Activated T-cell treated with anti-CD3 and anti-CD28 coated beads, Interleukin-2, amount 50 U/mL, for 1 hour (primary cell): ENCODE measurements at regions not wholly inside any gene's neighbourhood (a gene's known extent, or its start where the extent isn't known, plus 50 kb on each side); places are given as distances from the start of the nearest gene placed in this dataset.

Experiments used
- DNase-seq: peaks from one replicate; pipeline ENCODE4 v3.0.0-alpha.2; 2020

DNA sequence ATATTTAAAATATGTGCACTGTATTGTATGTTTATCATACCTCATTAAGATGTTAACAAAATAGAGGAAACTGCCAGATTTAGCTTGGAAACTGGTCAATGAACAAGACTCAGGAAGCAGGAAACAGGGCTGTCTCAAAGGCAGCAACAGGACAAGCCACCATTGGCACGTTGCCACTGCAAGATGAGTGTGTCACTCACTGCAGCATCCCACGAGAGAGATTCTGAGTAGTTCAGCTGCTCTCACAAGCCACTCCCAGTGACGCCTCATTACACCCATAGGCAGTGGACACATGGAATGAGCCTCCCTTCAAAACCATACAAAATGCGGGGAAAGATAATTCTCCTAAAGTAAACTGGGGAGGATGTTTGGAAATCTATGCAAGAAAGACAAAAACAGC, 181.9 kb upstream of the DLGAP1 start:
- DNase-seq, result no peak

- no peak for DNase-seq
Observed at GRCh38 chr18:4631239-4631638, 176.1 kb upstream of the DLGAP1 start.

- no peak for DNase-seq
Observed at GRCh38 chr18:4605212-4605611, 150.1 kb upstream of the DLGAP1 start.

GRCh38 chr18:4603955-4604354, 148.8 kb upstream of the DLGAP1 start:
- no peak for DNase-seq

DNA sequence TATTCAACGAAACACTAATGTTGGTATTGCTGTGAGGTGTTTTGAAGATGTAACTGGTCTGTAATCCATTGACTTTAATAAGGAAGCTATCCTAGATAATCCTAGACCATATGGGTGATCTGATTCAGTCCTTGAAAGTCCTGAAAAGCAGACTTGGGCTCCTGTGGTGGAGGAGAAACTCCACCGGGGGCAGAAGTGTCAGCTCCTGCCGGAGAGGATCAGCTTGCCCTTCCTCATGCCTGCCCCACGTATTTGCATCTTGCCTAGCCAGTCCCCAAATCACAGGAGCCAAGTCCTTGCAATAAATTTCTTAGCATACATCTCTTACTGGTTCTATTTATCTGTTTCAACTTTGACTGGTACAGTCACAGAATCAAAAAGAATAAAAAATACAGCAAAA, 144.2 kb upstream of the DLGAP1 start:
- no peak for DNase-seq

- DNase-seq, result no peak
Observed at GRCh38 chr18:4597301-4597700, 142.2 kb upstream of the DLGAP1 start.

DNA sequence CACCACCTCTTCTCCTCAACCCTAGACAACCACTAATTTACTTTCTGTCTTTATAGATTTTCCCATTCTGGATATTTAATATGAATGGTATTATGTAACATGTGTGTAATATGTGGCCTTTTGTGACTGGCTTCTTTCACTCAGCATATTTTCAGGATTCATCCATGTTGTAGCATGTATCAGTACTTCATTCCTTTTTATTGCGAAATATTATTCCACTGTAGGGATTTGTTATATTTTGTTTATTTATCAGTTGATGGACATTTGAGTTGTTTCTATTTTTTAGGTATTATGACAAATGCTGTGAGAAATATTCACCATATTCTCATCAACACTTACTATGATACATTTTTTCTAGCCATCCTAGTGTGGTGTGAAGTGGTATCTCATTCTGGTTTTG, 138.8 kb upstream of the DLGAP1 start:
- DNase-seq, result no peak

- DNase-seq, result no peak
Observed at GRCh38 chr18:4593459-4593858, 138.4 kb upstream of the DLGAP1 start.

DNA sequence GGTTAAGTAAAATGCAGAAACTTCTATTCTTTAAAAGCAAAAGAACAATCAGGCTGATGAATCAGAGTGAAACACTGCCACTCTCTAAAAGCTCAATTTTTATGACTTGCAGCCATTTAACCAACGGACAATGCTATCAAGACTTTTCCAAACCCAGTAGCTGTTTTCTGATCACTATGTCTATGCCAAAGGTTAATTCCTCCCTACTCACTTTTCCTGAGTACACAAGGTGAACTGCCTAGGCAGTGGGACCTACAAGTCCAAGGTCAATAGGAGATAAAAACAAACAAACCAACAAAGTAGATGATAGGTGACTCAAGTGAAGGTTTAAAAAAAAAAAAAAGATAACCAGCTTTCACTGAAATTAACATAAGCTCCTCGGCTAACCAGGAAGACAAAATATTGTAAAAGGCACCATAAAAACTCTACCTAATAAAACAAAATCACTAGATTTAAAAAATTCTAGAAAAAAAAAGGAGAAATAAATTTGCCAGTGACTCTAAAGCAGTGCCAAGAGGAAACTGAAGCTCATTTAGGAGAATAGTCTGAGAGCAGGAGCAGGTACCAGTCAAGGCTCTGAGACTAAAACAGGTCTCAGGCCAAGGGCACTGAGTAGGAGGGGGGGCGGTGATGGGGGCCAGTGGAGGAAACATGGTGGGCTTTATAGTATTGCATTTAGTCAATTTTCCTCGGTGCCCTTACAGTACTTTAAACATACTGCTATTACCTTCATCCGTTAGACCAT, 134.1 kb upstream of the DLGAP1 start:
- DNase-seq, result no peak

DNA sequence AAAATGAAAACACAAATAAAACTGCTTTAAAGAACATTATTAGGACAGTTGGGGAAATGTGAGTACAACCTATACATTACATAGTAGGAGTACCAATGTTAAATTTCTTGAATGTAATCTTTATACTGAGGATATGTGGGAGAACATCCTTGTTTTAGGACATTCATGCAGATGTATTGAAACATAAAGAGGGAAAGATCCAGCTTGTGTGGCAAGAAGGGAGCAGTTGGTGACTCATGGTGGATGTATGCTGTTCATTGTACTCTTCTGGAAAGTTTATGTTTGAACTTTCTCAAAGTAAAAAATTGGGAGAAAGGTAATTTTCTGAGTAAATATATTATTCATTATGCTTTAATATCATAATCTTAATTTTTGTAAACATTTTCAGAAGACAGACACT, 132.1 kb upstream of the DLGAP1 start:
- no peak for DNase-seq

GRCh38 chr18:4586731-4587130, 131.6 kb upstream of the DLGAP1 start:
- DNase-seq, result no peak

DNA sequence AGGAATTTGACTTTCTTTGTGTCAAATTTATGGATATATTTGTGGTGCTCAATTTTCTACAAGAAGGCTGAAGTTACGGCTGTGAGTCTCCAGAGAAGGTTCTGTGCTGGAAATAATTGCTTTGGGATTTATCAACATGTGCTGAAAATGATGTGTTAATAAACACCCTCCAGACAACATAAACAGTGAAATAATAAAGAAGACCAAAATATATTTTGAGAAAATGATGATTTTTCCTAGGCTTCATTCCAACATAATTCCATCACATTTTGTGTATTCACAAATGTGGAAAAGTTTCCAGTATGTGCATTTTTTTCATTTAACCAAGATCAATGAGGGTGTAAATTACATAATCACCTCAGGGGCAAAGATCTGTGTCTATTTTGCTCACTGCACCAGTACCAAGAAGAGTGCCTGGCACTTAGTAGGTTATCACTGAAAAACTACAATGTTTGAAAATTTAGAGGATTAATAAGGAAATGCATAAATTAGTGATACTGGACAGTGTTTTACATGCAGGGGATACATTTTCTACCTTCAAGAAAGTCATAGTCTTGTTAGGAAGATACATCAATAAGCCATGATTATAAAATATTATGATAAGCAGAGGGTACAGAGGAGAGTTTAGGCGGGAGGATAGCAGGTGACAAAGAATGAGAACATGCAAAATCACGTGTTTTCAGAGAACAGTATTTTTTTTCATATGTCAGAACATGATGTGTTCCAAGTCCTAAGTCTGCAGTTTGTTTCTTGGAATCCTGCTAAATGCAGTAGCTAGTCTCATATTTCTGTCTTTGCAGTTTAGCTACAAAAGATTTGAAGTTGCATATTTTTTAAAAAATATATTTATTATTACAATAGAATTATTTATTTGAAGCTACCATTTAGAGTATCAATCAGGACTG, 127.6 kb upstream of the DLGAP1 start:
- DNase-seq, result no peak

GRCh38 chr18:4581966-4582365, 126.9 kb upstream of the DLGAP1 start:
- no peak for DNase-seq

- no peak for DNase-seq
Observed at GRCh38 chr18:4578449-4578848, 123.3 kb upstream of the DLGAP1 start.

DNA sequence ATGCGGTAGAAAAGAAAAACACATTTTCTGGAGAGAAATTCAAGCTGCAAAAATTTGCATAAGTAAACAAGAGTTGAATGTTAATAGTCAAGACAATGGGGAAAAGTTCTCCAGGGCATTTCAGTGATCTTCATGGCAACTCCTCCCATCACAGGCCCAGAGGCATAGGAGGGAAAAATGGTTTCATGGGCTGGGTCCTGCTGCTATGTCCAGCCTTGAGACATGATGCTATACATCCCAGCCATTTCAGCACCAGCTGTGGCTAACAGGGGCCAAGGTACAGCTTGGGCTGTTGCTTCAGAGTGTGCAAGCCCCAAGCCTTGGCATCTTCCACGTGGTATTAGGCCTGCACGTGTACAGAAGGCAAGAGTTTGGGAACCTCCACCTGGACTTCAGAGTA, 118.6 kb upstream of the DLGAP1 start:
- no peak for DNase-seq

- DNase-seq, result no peak
Observed at GRCh38 chr18:4557502-4557901, 102.4 kb upstream of the DLGAP1 start.

DNA sequence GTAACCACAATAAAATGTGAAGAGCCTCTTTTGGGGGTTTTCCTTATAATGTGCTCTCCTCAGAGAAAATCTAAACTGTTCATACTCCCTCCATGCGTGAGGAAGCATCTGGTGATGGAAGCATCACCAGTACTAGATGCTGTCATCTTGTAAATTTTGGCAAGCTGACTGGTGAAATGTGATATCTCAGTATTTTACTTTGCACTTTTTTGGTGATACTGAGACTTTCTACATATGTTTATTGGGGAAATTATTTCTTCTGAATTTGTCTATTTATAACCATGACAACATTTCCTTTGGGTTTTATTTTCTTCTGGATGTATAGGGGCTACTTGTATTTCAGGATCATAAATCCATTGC, 95.9 kb upstream of the DLGAP1 start:
- DNase-seq, result no peak

DNA sequence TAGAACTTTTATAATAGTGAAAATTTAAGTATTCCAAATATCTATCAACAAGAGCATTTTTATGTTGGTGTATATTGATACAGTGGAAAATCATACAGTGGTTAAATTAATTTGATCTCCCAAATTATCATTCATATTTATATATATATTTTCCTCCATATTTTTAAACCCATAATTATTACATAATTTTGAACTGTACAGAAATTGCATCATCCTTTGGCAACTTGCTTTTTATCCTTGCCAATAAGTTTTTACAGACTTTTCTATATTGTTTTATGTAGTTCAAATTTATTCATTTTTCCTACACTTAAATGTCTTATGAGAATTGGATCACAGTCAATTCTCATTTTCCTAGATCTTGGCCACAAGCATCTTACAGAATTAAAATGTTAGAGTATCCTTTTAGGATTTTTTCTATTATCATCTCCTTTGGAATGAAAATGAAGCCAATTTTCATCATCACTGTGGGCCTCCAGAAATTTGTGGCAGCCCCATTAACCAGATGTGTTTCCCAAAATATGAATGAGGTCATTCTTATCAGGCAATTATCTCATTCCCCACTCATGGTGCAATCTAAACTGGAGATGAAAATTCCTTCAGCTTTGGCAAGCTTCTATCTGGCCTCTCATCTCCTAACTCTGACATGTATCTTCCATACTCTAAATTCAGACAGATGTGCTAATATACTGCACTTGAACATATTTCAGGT, 94.2 kb upstream of the DLGAP1 start:
- no peak for DNase-seq

DNA sequence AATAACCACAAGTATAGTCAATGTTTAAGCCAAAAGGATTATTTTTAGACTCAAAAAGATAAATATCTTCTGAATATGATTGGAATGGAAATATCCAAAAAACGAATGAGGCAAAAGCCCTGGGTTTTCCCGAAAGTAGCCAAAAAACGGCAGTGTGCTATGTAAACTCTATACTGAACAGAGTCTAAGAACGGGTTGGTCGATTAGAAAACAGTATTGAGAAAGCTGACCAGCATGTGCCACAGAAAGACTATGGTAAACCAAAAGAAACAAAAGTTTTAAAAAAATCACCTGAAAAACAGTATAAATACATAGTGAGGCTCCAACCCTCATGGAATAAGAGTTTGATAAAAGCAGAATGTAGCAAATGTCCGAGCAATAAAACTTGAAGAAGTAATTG, 92.0 kb upstream of the DLGAP1 start:
- no peak for DNase-seq

DNA sequence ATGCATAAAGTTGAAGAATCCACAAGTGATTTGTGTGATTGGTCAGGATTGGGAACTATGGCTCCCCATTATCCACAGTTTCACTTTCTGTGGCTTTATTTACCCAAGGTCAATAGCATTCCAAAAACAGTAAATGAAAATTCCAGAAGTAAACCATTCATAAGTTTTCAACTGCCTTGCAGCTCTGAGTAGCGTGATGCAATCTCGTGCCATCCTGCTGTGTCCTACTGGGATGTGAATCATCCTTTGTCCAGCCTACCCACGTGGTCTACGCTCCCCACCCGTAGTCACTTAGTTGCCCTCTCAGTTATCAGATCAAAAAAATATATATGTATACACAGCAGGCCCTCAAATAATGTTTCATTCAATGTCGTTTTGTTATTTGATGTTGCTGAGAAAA, 89.0 kb upstream of the DLGAP1 start:
- DNase-seq, result no peak

GRCh38 chr18:4543711-4544110, 88.6 kb upstream of the DLGAP1 start:
- no peak for DNase-seq

DNA sequence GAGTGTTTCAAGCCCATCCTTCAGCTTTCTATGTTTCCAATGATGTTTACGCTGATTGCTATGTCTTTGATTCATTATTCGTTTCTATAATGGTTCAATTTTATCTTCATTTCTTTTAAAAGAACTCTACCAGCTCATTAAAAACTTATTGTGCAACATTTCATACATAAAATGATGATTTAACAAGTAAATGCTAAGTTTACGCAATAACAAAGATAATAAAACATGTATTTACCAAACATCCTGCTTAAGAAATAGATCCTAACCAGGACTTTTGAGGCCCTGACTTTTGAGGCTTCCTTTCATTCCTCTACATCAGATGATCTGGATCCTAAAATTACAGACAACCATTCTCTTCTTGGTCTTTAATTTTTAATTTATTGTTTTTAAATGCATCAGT, 86.5 kb upstream of the DLGAP1 start:
- DNase-seq, result no peak

DNA sequence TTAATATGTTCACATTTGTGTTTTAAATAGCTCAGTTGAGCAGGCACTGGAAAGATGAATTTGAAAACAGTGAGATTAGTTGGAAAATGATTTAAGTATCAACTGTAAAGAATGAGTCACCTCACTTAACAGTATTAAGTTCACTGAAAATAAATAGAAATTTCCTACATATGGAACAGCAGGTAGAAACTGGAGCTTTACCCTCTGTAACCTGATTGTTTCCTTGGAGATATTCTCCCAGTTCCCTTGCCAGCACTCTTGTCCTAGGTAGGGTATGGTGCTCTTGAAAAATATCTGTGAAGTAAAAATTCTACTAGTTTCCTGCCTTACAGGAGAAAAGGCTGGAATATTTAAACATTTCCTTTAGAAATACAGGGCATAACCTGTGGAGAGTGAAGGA, 81.3 kb upstream of the DLGAP1 start:
- DNase-seq, result no peak

DNA sequence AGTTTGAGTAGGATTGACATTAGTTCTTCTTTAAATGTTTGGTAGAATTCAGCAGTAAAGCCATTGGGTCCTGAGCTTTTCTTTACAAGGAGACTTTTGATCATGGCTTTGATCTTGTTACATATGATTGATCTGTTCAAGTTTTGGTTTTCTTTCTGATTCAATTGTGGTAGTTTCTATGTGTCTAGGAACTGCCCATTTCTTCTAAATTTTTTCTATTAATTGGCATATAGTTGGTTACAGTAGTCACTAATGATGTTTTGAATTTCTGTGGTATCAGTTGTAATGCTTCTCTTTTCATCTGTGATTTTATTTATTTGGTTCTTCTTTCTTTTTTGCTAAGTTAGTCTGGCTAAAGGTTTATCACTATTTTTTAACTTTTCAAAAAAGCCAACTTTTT, 73.3 kb upstream of the DLGAP1 start:
- no peak for DNase-seq
